Anterior cingulate cortex (tissue), 58 donors: ENCODE measurements at regions not wholly inside any gene's neighbourhood (a gene's known extent, or its start where the extent isn't known, plus 50 kb on each side); places are given as distances from the start of the nearest gene placed in this dataset.

Experiments used
- DNase-seq, 58 donors: peaks; one replicate each; lab custom pipeline; 2025; lab: John Stamatoyannopoulos, UW

DNA sequence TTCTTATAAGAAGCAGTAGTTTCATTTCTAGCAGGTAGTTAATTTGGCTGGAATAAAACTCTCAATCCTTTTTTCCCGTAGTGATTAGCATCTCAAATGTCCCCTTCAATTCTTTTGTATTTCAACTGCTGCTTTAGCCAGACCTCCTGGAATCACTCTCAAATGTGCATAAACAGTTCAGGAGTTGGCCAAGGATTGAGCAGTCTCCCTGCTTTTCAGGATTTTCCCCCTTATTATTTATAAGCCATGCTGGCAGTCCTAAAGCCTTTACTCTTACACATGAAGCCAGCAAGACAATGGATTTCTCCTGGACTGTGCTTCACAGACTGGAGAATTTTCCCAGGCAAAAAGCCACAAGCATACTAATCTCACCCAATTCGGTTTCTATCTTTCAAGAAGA lies 950.1 kb downstream of the VRK1 start:
- no peak for DNase-seq

- DNase-seq: no peak
Observed at GRCh38 chr14:97748616-97749015, 951.4 kb downstream of the VRK1 start.

GRCh38 chr14:97757491-97757890 lies 960.3 kb downstream of the VRK1 start:
- no peak for DNase-seq

- DNase-seq: no peak
Observed at GRCh38 chr14:97760050-97760449, 962.9 kb downstream of the VRK1 start.

- DNase-seq: no peak
Observed at GRCh38 chr14:97762386-97762785, 965.2 kb downstream of the VRK1 start.

DNA sequence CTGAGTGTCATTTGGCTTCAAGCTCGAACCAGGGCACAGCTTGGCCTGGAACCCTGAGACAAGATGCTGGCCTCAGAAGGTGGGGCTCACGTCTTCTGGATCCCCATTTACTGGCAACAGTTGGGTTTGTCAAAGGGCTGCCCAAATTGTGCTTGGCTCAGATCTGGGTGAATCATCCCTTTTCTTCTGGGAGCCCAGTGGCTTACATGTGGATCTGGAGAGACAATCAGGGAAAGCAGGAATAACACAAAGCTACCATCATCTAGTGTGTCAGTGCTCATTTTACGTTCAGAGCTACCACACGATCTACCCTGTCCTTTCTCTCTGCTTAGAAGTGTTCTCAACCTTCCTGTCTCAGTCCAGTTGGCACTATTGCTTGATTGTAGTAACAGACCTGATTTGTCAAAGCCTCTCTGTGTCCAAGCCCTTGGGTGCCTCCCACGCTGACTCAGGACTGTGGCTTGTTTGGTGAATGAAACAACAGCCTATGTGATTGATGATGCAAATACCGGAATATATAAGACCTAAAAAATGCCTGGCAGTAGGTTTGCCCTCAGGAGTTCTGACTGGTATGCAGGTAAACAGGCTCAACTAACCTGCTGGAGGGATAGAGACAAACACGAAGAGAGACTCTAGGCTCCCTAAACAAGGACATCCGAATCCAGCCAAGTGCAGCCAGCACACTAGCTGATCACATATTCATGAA lies 974.3 kb downstream of the VRK1 start:
- DNase-seq: no peak

GRCh38 chr14:97773598-97773997 lies 976.4 kb downstream of the VRK1 start:
- no peak for DNase-seq

GRCh38 chr14:97776890-97777558 lies 979.8 kb downstream of the VRK1 start:
- no peak for DNase-seq

DNA sequence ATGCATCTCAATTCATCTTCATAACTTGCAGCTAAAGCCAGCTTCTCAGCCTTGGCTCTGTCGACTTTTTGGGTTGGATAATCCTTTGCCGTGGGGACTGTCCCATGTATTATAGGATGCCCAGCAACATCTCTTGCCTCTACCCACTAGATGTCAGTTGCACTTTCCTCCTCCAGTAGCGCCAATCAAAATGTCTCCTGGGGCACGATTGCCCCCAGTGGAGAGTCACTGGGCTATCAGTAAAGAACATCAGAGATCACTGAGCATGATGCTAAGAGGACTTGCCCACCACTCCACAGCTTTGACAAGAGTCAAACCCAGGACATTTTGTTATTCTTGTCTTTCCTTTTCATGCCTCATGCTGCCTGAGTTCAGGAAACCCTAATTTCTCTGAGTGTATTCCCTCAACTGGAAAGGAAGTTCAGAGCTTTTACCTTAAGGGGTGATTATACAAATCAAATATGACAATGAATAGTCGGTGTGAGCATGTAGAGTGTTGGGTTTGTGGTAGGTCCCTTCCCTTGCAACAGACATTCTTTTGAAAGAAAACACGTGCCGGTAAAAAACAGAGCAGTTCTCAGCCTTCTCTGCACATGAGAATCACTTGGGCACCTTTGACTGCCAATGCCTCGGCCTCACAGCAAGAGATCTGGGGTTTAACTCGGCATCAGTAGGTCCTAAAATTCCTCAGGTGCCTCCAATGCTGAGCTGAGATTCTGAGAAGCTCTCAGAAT lies 980.6 kb downstream of the VRK1 start:
- no peak for DNase-seq

DNA sequence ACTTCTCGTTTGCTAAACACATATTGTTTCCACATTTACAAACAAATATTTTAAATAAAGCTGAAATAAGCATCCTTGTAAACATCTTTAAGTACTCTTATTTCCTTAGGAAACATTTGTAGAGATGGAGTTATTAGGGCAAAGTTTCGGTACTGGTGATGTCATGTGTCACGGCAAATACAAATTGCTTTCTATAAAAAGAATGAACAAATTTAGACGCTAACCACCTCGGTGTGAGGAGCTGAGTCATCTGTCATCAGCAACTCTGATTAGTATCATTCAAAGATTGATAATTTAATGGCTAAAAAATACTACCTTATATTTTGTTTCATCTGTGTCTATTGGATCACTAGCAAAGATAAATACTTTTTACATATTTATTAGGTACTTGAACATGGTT lies 982.0 kb downstream of the VRK1 start:
- no peak for DNase-seq

DNA sequence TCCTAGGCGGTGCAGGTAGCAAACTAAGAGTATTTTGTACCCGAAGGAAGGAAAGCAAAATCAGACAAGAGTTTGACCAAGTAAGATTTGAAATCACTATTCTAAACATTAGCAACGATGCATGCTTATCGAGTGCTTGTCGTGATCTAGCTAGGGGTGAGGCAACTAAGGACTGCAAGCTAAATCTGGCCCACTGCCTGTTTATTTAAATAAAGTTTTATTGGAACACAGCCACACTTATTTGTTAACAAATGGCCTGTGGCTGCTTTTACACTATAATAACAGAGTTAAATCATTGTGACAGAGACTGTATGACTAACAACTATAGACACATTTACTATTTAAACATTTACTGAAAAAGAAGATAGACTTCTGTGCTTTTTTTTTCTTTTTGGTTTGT lies 983.6 kb downstream of the VRK1 start:
- DNase-seq: no peak

DNA sequence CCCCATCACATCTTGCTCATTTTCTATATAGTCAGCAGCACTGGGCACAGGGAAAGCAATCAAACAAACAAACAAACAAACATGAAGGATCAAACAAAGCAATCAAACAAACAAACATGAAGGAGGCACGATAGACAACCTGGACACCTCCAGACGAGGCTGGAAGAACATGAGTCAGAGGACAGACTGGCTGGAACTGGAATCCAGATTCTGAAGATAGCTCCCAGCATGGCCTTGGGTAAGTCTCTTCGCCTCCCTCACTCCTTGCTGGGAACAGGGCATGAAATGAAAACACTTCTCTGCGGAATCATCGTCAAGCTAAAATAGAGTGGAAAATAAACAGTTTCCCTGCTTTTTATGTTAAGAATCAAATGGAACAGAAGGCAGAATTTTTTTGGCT lies 984.8 kb downstream of the VRK1 start:
- no peak for DNase-seq

DNA sequence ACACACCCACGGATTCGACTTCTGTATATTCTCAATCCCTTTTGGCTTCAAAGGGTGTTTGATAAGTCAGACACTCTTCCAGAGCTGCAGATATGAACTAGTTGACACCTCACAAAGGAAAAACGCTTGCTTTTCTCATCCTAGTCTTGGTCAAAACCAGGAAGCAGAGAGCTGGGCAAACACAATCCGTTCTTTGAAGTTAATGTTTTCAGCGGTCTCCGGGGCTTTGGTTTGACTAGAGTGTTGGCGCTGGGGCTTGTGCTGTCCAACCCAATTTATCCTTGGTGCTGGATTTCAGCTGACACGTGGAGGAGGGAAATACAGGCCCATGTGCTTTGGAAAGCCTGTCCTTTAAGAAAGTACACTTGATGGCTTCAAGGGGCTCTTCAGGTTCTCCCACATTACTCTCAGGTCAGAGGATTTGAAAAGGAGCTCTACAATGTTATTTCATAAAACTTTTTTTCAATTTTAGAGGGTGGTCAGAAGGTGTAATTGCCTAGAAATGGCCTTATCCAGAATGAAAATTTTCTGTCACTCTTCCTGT lies 985.8 kb downstream of the VRK1 start:
- DNase-seq: no peak

- no peak for DNase-seq
Observed at GRCh38 chr14:97785495-97785894, 988.3 kb downstream of the VRK1 start.

- DNase-seq: no peak
Observed at GRCh38 chr14:97788364-97788763, 991.2 kb downstream of the VRK1 start.

DNA sequence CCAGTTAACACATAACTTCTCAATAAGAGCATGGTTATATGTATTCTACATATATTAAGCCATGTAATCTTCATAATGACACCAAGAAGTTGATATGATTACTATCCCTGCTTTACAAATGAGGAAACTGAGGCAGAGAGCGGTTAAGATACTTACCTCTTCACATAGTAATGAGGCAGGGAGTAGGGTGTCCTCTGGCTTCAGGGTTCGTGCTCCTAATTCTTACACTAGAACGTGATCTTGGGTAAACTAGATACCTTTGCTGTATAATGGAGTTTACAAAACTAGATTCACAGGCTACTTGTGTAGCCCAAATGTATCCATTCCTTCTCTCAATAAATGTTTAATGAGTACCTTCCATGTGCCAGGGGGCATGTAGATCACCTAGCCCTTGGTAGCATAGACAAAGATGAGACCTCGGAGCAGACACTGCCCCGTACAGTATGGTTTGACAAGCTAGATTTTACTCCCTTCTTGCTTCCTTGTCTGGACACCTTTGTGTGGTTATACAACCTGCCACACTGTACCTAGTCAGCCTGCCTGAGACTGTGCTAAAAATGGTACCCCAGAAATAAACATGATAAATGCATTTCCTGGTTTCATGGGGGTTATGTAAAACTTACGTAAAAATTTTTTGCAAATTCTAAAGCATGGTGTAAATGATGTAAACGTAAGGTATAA lies 991.8 kb downstream of the VRK1 start:
- no peak for DNase-seq

- DNase-seq: no peak
Observed at GRCh38 chr14:97791072-97791471, 993.9 kb downstream of the VRK1 start.

- no peak for DNase-seq
Observed at GRCh38 chr14:97791906-97792305, 994.7 kb downstream of the VRK1 start.

GRCh38 chr14:97796511-97796910 lies 999.3 kb downstream of the VRK1 start:
- no peak for DNase-seq

DNA sequence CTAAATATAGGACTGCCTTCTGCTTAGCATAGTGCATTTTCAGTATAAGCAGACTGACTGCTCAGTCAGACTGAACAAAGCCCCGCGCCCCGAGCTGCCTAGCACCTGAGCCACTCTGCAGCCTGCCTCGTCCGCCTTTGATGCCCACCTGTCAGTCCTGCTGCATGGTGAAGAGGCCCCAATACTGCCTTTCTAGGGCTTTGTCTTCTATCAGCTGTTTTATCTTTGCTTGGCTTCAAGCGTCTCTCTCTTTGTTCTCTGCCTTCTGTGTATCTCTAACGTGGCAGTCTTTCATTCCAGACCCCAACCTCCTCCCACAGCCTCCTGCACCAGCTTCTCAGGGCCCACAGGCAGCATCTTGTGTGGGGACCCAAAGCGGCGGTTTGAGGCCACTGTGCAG lies 1001.0 kb downstream of the VRK1 start:
- no peak for DNase-seq
